SK-N-SH treated with all-trans-retinoic acid at 6 μM for 48 hours (cell line): ENCODE measurements at regions not wholly inside any gene's neighbourhood (a gene's known extent, or its start where the extent isn't known, plus 50 kb on each side); places are given as distances from the start of the nearest gene placed in this dataset.

Experiments used
- BACH2 ChIP-seq: fragments of 250-450 bp; sonication (Bioruptor Pico); IDR thresholded peaks from 2 replicates; pipeline ENCODE4 v1.9.0; 2021; ENCODE audit warnings: mild to moderate bottlenecking, borderline replicate concordance
- GLIS3 ChIP-seq: fragments of 250-450 bp; sonication (Bioruptor Pico); IDR thresholded peaks from 2 replicates; pipeline ENCODE4 v1.5.0; 2020; ENCODE audit warnings: mild to moderate bottlenecking, moderate library complexity
- PPARA ChIP-seq: fragments of 250-450 bp; sonication (Bioruptor Pico); IDR thresholded peaks from 2 replicates; pipeline ENCODE4 v1.5.0; 2020; ENCODE audit warnings: mild to moderate bottlenecking, borderline replicate concordance
- RARB ChIP-seq: fragments of 250-450 bp; sonication (Bioruptor Pico); IDR thresholded peaks from 2 replicates; pipeline ENCODE4 v1.8.0; 2021; ENCODE audit warnings: mild to moderate bottlenecking, moderate library complexity
- TOX ChIP-seq: fragments of 250-450 bp; sonication (Bioruptor Pico); IDR thresholded peaks from 2 replicates; pipeline ENCODE4 v1.8.0; 2021; ENCODE audit warnings: mild to moderate bottlenecking, moderate library complexity, borderline replicate concordance
- ZC3H10 ChIP-seq: fragments of 250-450 bp; sonication (Bioruptor Pico); IDR thresholded peaks from 2 replicates; pipeline ENCODE4 v1.5.1; 2021; ENCODE audit warnings: mild to moderate bottlenecking, moderate library complexity
- ZNF8 ChIP-seq: fragments of 450-650 bp; formaldehyde crosslinking; IDR thresholded peaks from 2 replicates; pipeline ENCODE4 v1.5.0; 2020; ENCODE audit warnings: mild to moderate bottlenecking, moderate library complexity
- TF ChIP-seq, protein P1 (sequence below): fragments of 250-450 bp; sonication (Bioruptor Pico); IDR thresholded peaks from 2 replicates; pipeline ENCODE4 v1.5.1; 2021; ENCODE audit warnings: mild to moderate bottlenecking, moderate library complexity
- TF ChIP-seq, protein P2 (sequence below): fragments of 250-450 bp; sonication (Bioruptor Pico); IDR thresholded peaks from 2 replicates; pipeline ENCODE4 v1.8.0; 2021; ENCODE audit warnings: low read depth, mild to moderate bottlenecking, moderate library complexity, borderline replicate concordance
- TF ChIP-seq, protein P3 (sequence below): fragments of 250-450 bp; sonication (Bioruptor Pico); IDR thresholded peaks from 2 replicates; pipeline ENCODE4 v1.5.1; 2020; ENCODE audit warnings: low read depth, mild to moderate bottlenecking, moderate library complexity
- TF ChIP-seq, protein P4 (sequence below): fragments of 250-450 bp; sonication (Bioruptor Pico); IDR thresholded peaks from 2 replicates; pipeline ENCODE4 v1.5.0; 2020; ENCODE audit warnings: mild to moderate bottlenecking, moderate library complexity
- TF ChIP-seq, protein P5 (sequence below): fragments of 250-450 bp; sonication (Bioruptor Pico); IDR thresholded peaks from 2 replicates; pipeline ENCODE4 v1.8.0; 2020; ENCODE audit warnings: mild to moderate bottlenecking, moderate library complexity, borderline replicate concordance

DNA sequence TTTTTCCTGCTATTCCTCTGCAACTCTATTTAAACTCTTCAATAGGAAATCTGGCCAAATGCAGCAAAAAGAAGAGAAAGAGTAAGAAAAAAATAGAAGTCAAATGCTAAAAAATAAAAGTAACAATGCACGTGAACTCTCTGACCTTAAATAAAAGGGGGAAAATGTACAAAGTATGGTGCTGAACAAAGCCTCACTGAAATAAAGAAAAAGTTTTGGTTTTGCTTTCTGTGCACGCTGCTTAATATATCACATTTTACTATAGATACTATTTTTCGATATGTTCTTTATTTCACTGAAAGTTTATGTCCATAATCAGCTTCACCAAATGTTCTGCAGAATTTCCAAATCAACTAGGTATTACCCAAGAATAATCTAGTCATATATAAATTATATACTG lies 396.3 kb downstream of the CBLN2 start:
- TF ChIP-seq, protein P1, sequence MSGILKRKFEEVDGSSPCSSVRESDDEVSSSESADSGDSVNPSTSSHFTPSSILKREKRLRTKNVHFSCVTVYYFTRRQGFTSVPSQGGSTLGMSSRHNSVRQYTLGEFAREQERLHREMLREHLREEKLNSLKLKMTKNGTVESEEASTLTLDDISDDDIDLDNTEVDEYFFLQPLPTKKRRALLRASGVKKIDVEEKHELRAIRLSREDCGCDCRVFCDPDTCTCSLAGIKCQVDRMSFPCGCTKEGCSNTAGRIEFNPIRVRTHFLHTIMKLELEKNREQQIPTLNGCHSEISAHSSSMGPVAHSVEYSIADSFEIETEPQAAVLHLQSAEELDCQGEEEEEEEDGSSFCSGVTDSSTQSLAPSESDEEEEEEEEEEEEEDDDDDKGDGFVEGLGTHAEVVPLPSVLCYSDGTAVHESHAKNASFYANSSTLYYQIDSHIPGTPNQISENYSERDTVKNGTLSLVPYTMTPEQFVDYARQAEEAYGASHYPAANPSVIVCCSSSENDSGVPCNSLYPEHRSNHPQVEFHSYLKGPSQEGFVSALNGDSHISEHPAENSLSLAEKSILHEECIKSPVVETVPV (CRISPR knock-in tag), result no peak
- TF ChIP-seq, protein P2, sequence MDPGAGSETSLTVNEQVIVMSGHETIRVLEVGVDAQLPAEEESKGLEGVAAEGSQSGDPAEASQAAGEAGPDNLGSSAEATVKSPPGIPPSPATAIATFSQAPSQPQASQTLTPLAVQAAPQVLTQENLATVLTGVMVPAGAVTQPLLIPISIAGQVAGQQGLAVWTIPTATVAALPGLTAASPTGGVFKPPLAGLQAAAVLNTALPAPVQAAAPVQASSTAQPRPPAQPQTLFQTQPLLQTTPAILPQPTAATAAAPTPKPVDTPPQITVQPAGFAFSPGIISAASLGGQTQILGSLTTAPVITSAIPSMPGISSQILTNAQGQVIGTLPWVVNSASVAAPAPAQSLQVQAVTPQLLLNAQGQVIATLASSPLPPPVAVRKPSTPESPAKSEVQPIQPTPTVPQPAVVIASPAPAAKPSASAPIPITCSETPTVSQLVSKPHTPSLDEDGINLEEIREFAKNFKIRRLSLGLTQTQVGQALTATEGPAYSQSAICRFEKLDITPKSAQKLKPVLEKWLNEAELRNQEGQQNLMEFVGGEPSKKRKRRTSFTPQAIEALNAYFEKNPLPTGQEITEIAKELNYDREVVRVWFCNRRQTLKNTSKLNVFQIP (CRISPR knock-in tag), result no peak
- TF ChIP-seq PPARA (CRISPR knock-in tag) (no peak), GLIS3 (CRISPR knock-in tag) (no peak), ZC3H10 (CRISPR knock-in tag) (no peak), ZNF8 (CRISPR knock-in tag) (no peak), TOX (no peak), RARB (no peak), BACH2 (CRISPR knock-in tag) (no peak)
- TF ChIP-seq, protein P3, sequence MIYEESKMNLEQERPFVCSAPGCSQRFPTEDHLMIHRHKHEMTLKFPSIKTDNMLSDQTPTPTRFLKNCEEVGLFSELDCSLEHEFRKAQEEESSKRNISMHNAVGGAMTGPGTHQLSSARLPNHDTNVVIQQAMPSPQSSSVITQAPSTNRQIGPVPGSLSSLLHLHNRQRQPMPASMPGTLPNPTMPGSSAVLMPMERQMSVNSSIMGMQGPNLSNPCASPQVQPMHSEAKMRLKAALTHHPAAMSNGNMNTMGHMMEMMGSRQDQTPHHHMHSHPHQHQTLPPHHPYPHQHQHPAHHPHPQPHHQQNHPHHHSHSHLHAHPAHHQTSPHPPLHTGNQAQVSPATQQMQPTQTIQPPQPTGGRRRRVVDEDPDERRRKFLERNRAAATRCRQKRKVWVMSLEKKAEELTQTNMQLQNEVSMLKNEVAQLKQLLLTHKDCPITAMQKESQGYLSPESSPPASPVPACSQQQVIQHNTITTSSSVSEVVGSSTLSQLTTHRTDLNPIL, result no peak
- TF ChIP-seq, protein P4, sequence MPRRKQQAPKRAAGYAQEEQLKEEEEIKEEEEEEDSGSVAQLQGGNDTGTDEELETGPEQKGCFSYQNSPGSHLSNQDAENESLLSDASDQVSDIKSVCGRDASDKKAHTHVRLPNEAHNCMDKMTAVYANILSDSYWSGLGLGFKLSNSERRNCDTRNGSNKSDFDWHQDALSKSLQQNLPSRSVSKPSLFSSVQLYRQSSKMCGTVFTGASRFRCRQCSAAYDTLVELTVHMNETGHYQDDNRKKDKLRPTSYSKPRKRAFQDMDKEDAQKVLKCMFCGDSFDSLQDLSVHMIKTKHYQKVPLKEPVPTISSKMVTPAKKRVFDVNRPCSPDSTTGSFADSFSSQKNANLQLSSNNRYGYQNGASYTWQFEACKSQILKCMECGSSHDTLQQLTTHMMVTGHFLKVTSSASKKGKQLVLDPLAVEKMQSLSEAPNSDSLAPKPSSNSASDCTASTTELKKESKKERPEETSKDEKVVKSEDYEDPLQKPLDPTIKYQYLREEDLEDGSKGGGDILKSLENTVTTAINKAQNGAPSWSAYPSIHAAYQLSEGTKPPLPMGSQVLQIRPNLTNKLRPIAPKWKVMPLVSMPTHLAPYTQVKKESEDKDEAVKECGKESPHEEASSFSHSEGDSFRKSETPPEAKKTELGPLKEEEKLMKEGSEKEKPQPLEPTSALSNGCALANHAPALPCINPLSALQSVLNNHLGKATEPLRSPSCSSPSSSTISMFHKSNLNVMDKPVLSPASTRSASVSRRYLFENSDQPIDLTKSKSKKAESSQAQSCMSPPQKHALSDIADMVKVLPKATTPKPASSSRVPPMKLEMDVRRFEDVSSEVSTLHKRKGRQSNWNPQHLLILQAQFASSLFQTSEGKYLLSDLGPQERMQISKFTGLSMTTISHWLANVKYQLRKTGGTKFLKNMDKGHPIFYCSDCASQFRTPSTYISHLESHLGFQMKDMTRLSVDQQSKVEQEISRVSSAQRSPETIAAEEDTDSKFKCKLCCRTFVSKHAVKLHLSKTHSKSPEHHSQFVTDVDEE (CRISPR knock-in tag), result no peak
- TF ChIP-seq, protein P5, sequence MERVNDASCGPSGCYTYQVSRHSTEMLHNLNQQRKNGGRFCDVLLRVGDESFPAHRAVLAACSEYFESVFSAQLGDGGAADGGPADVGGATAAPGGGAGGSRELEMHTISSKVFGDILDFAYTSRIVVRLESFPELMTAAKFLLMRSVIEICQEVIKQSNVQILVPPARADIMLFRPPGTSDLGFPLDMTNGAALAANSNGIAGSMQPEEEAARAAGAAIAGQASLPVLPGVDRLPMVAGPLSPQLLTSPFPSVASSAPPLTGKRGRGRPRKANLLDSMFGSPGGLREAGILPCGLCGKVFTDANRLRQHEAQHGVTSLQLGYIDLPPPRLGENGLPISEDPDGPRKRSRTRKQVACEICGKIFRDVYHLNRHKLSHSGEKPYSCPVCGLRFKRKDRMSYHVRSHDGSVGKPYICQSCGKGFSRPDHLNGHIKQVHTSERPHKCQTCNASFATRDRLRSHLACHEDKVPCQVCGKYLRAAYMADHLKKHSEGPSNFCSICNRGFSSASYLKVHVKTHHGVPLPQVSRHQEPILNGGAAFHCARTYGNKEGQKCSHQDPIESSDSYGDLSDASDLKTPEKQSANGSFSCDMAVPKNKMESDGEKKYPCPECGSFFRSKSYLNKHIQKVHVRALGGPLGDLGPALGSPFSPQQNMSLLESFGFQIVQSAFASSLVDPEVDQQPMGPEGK (CRISPR knock-in tag), result no peak
